ENCODE measurements at regions not wholly inside any gene's neighbourhood (a gene's known extent, or its start where the extent isn't known, plus 50 kb on each side); places are given as distances from the start of the nearest gene placed in this dataset.

GRCh38 chr3:137946356-137946973 is 63.5 kb upstream of the CLDN18 start:
- H3K79me1 ChIP-seq (ENCODE audit: low read depth, low read length): no peaks in the 10 kb centered on the region
- H3K14ac ChIP-seq (ENCODE audit: insufficient read length): no peak overlapping the region
- H3K4me2 ChIP-seq (ENCODE audit: insufficient read depth in 1 of 2, low read depth in 2 of 2, low read length in 2 of 2): no peak overlapping the region
- H3K23ac ChIP-seq (ENCODE audit: insufficient read length): no peak overlapping the region
- CTCF ChIA-PET (ENCODE audit: partially characterized antibody): interaction anchor here (0.5 to 7.5 kb wide), 24 partner anchors 9 to 837 kb away, joined by 3 to 44 read pairs (median 4); no protein-coding TSS in a partner anchor
- no peaks in the 10 kb centered on the region for H3K36me3 ChIP-seq (ENCODE audit: control insufficient read depth in 2 of 4, insufficient read depth in 4 of 4, low read length in 3 of 4)
- H3K9me3 ChIP-seq (ENCODE audit: insufficient read depth in 2 of 2, low read depth in 1 of 2, low read length in 1 of 2): no peaks in the 10 kb centered on the region
- POLR2A ChIA-PET (ENCODE audit: partially characterized antibody): no interaction called here
- no peak overlapping the region for H2BK12ac ChIP-seq (ENCODE audit: low read depth, low read length)
- peaks cover 0 to 5% (median under 1%) of the 10 kb centered on the region in 4 experiments; a peak in 4 of 7 replicates for H3K27me3 ChIP-seq (replicated peaks in 1 of 4; ENCODE audit: control insufficient read depth in 3 of 4, extremely low read depth in 1 of 4, insufficient read depth in 3 of 4, low read length in 3 of 4)
- H3K56ac ChIP-seq (replicated peaks; ENCODE audit: insufficient read length, low read depth, low read length): no peak overlapping the region
- no peak overlapping the region for H2BK20ac ChIP-seq (ENCODE audit: low read length)
- H4K8ac ChIP-seq (ENCODE audit: extremely low read depth, insufficient read depth, low read length): no peak overlapping the region
- DNase-seq (ENCODE audit: low read depth in 1 of 2, low spot score in 2 of 2) (peak; percentile 41 to 67), FAIRE-seq (peak; percentile 93)
- no peaks in the 10 kb centered on the region for H4K20me1 ChIP-seq (replicated peaks in 1 of 2; ENCODE audit: control insufficient read depth in 1 of 2, insufficient read depth in 2 of 2, low read length in 2 of 2)
- no peak overlapping the region for H2AK5ac ChIP-seq (ENCODE audit: low read depth, low read length)
- H3K27ac ChIP-seq (ENCODE audit: low read depth, low read length): no peak overlapping the region
- H2BK5ac ChIP-seq (ENCODE audit: low read depth, low read length): no peak overlapping the region
- H3K23me2 ChIP-seq (ENCODE audit: low read depth, low read length): no peaks in the 10 kb centered on the region
- no peak overlapping the region for H4K91ac ChIP-seq (replicated peaks; ENCODE audit: insufficient read length, low read length)
- H4K5ac ChIP-seq (ENCODE audit: insufficient read length, low read depth, low read length): no peak overlapping the region
- no peak overlapping the region for H3K18ac ChIP-seq (ENCODE audit: extremely low read depth, low read length)
- H3K9ac ChIP-seq (replicated peaks in 1 of 4; ENCODE audit: extremely low read depth in 1 of 4, low read depth in 3 of 4, low read length in 3 of 4): no peak overlapping the region
- H2AFZ ChIP-seq (ENCODE audit: low read length): no peak overlapping the region
- no peak overlapping the region for H3K4ac ChIP-seq (replicated peaks; ENCODE audit: insufficient read length, low read depth, low read length)
- H2BK15ac ChIP-seq (ENCODE audit: low read length): no peak overlapping the region
- WGBS, 2 experiments (ENCODE audit: extremely low coverage in 1 of 2, insufficient coverage in 1 of 2, insufficient read length in 1 of 2, insufficient replicate concordance in 2 of 2, low coverage in 1 of 2, low lambda C conversion rate in 2 of 2, missing lambda C conversion rate in 1 of 2): 25% methylated on average over 7 of the region's 7 CpGs; no CpG with 5 or more reads in 1 of the 2 experiments
- H3K79me2 ChIP-seq (ENCODE audit: control insufficient read depth in 1 of 2, insufficient read depth in 2 of 2, low read length in 2 of 2): no peaks in the 10 kb centered on the region
- H3K4me3 ChIP-seq (ENCODE audit: extremely low read depth in 1 of 4, insufficient read depth in 2 of 4, low read depth in 3 of 4, low read length in 4 of 4): no peak overlapping the region
- H3K4me1 ChIP-seq (replicated peaks in 1 of 4; ENCODE audit: control insufficient read depth in 3 of 4, insufficient read depth in 4 of 4, low read length in 3 of 4): peaks cover 0 to 10% (median 0%) of the 10 kb centered on the region in 4 experiments; a peak in 1 of 7 replicates
- H2BK120ac ChIP-seq (replicated peaks; ENCODE audit: low read depth, low read length): no peak overlapping the region
- TF ChIP-seq RFX5 (IDR thresholded peaks at IDR 0.05; ENCODE audit: borderline replicate concordance, low read depth, low read length): no peak
- TF ChIP-seq EGR1 (IDR thresholded peaks at IDR 0.05; ENCODE audit: borderline replicate concordance, low read depth, low read length): peak; percentile 92
- no peak for TF ChIP-seq FOSL1 (IDR thresholded peaks at IDR 0.05; ENCODE audit: insufficient read depth, low read depth, low read length)
- TF ChIP-seq RAD21 (IDR thresholded peaks at IDR 0.05 in 1 of 2, conservative IDR thresholded peaks at IDR 0.05 in 1 of 2; ENCODE audit: low read depth in 2 of 2, low read length in 2 of 2): peak; percentile 97 to 98
- no peak for TF ChIP-seq TCF12 (IDR thresholded peaks at IDR 0.05; ENCODE audit: low read depth, low read length)
- no peak for TF ChIP-seq CEBPB (IDR thresholded peaks at IDR 0.05; ENCODE audit: low read depth, low read length)
- no peak for TF ChIP-seq CBX5 (IDR thresholded peaks at IDR 0.05; ENCODE audit: low read depth, low read length)
- TF ChIP-seq SIX5 (IDR thresholded peaks at IDR 0.05; ENCODE audit: low read depth, low read length): no peak
- no peak for TF ChIP-seq ZNF274 (IDR thresholded peaks at IDR 0.05; ENCODE audit: borderline replicate concordance, extremely low read depth, low read length)
- no peak for TF ChIP-seq ATF3 (IDR thresholded peaks at IDR 0.05; ENCODE audit: insufficient read depth, low read depth, low read length)
- TF ChIP-seq JUND (IDR thresholded peaks at IDR 0.05; ENCODE audit: low read length): no peak
- TF ChIP-seq CHD2 (IDR thresholded peaks at IDR 0.05; ENCODE audit: low read length): no peak

All from H1 (cell line).